MM.1S (cell line): ENCODE measurements at regions not wholly inside any gene's neighbourhood (a gene's known extent, or its start where the extent isn't known, plus 50 kb on each side); places are given as distances from the start of the nearest gene placed in this dataset.

Experiments
- DNase-seq: peaks from one replicate; pipeline ENCODE4 v3.0.0-alpha.2; 2015
- H2AFZ ChIP-seq: fragments of 300-600 bp; sonication (generic); 2 replicates; pipeline ENCODE4 v1.6.0; 2016; ENCODE audit warnings: antibody characterized with exemption, low read length
- H3F3A ChIP-seq: fragments of 300-600 bp; sonication (generic); 2 replicates; pipeline ENCODE4 v1.6.1; 2016; ENCODE audit warnings: mild to moderate bottlenecking, antibody characterized with exemption, low read length, moderate library complexity, mixed read lengths; ENCODE audit not compliant: insufficient read depth
- H3K27ac ChIP-seq: fragments of 300-600 bp; sonication (generic); 2 replicates; pipeline ENCODE4 v1.5.1; 2016; ENCODE audit warnings: mild to moderate bottlenecking, low read length
- H3K27me3 ChIP-seq: fragments of 300-600 bp; sonication (generic); replicated peaks from 2 replicates; pipeline ENCODE4 v1.6.0; 2016; ENCODE audit warnings: low read length; ENCODE audit not compliant: insufficient read depth
- H3K36me3 ChIP-seq: fragments of 300-600 bp; sonication (generic); replicated peaks from 2 replicates; pipeline ENCODE4 v1.6.1; 2016; ENCODE audit warnings: mild to moderate bottlenecking, low read length, mixed read lengths; ENCODE audit not compliant: insufficient read depth
- H3K4me1 ChIP-seq: fragments of 300-600 bp; sonication (generic); 2 replicates; pipeline ENCODE4 v1.6.1; 2016; ENCODE audit warnings: low read length, mixed read lengths
- H3K4me2 ChIP-seq: fragments of 300-600 bp; sonication (generic); 2 replicates; pipeline ENCODE4 v1.6.0; 2016; ENCODE audit warnings: low read depth, low read length
- H3K4me3 ChIP-seq: fragments of 300-600 bp; sonication (generic); 2 replicates; pipeline ENCODE4 v1.5.1; 2016; ENCODE audit warnings: low read length, mixed read lengths
- H3K79me2 ChIP-seq: fragments of 300-600 bp; sonication (generic); 2 replicates; pipeline ENCODE4 v1.6.1; 2016; ENCODE audit warnings: mixed run types, low read length, mixed read lengths
- H3K9ac ChIP-seq: fragments of 300-600 bp; sonication (generic); 2 replicates; pipeline ENCODE4 v1.6.1; 2016; ENCODE audit warnings: low read length, mixed read lengths
- H3K9me2 ChIP-seq: fragments of 300-600 bp; sonication (generic); replicated peaks from 2 replicates; pipeline ENCODE4 v1.6.1; 2016; ENCODE audit warnings: mild to moderate bottlenecking, low read length, mixed read lengths; ENCODE audit not compliant: insufficient read depth
- H3K9me3 ChIP-seq: fragments of 300-600 bp; sonication (generic); replicated peaks from 2 replicates; pipeline ENCODE4 v1.6.1; 2016; ENCODE audit warnings: mild to moderate bottlenecking, low read length, mixed read lengths; ENCODE audit not compliant: insufficient read depth
- H4K20me1 ChIP-seq: fragments of 300-600 bp; sonication (generic); 2 replicates; pipeline ENCODE4 v1.6.1; 2016; ENCODE audit warnings: mild to moderate bottlenecking, low read length, moderate library complexity, mixed read lengths; ENCODE audit not compliant: insufficient read depth
- CTCF ChIP-seq: fragments of 300-600 bp; sonication (generic); IDR thresholded peaks from 2 replicates; pipeline ENCODE4 v1.5.1; 2016; ENCODE audit warnings: antibody characterized with exemption, low read length, mixed read lengths
- EZH2 ChIP-seq: fragments of 300-600 bp; sonication (generic); optimal IDR thresholded peaks from 2 replicates; pipeline ENCODE3; 2017; ENCODE audit warnings: low read depth, mild to moderate bottlenecking, antibody characterized with exemption, low read length, mixed read lengths
- EZH2phosphoT487 ChIP-seq: fragments of 300-600 bp; sonication (generic); IDR thresholded peaks from 2 replicates; pipeline ENCODE4 v1.6.1; 2018; ENCODE audit warnings: antibody characterized with exemption, low read length

GRCh38 chr13:39981056-39981455 is 325.6 kb downstream of the COG6 start:
- DNase-seq = no peak
- H3K9me3 ChIP-seq = no peaks in the 10 kb centered on the region
- no peak for TF ChIP-seq CTCF
- no peak for TF ChIP-seq EZH2
- TF ChIP-seq EZH2phosphoT487 = no peak
- H3K4me3 ChIP-seq = no peak overlapping the region
- H3K4me2 ChIP-seq = no peak overlapping the region
- H3K36me3 ChIP-seq = no peaks in the 10 kb centered on the region
- no peaks in the 10 kb centered on the region for H4K20me1 ChIP-seq
- no peak overlapping the region for H3K27ac ChIP-seq
- no peaks in the 10 kb centered on the region for H3K4me1 ChIP-seq
- no peaks in the 10 kb centered on the region for H3K79me2 ChIP-seq
- H3F3A ChIP-seq = no peaks in the 10 kb centered on the region
- no peaks in the 10 kb centered on the region for H3K9me2 ChIP-seq
- H3K27me3 ChIP-seq = no peaks in the 10 kb centered on the region
- no peak overlapping the region for H2AFZ ChIP-seq
- no peak overlapping the region for H3K9ac ChIP-seq

GRCh38 chr13:39982745-39983144 is 327.3 kb downstream of the COG6 start:
- Histone ChIP-seq H3K36me3 (no peaks in the 10 kb centered on the region), H3F3A (no peaks in the 10 kb centered on the region), H3K27ac (no peak overlapping the region), H4K20me1 (no peaks in the 10 kb centered on the region), H3K4me3 (no peak overlapping the region), H3K4me1 (no peaks in the 10 kb centered on the region), H2AFZ (no peak overlapping the region), H3K4me2 (no peak overlapping the region), H3K9me2 (no peaks in the 10 kb centered on the region), H3K9ac (no peak overlapping the region), H3K9me3 (no peaks in the 10 kb centered on the region), H3K27me3 (no peaks in the 10 kb centered on the region), H3K79me2 (no peaks in the 10 kb centered on the region)
- no peak for DNase-seq
- TF ChIP-seq EZH2phosphoT487 (no peak), CTCF (no peak), EZH2 (no peak)

- no peak overlapping the region for H2AFZ ChIP-seq
- H3K79me2 ChIP-seq = no peaks in the 10 kb centered on the region
- H3K36me3 ChIP-seq = no peaks in the 10 kb centered on the region
Observed at GRCh38 chr13:39985071-39985470, 329.6 kb downstream of the COG6 start.

More at GRCh38 chr13:39985071-39985470, 329.6 kb downstream of the COG6 start:
- Histone ChIP-seq H4K20me1 (no peaks in the 10 kb centered on the region), H3K9me3 (no peaks in the 10 kb centered on the region), H3K27ac (no peak overlapping the region), H3K27me3 (no peaks in the 10 kb centered on the region), H3K4me1 (no peaks in the 10 kb centered on the region), H3K4me2 (no peak overlapping the region), H3K9ac (no peak overlapping the region), H3K4me3 (no peak overlapping the region), H3F3A (no peaks in the 10 kb centered on the region), H3K9me2 (no peaks in the 10 kb centered on the region)
- no peak for TF ChIP-seq CTCF
- TF ChIP-seq EZH2 = no peak
- no peak for TF ChIP-seq EZH2phosphoT487
- DNase-seq = no peak
